Subcutaneous abdominal adipose tissue (tissue), 5 donors: ENCODE measurements at regions not wholly inside any gene's neighbourhood (a gene's known extent, or its start where the extent isn't known, plus 50 kb on each side); places are given as distances from the start of the nearest gene placed in this dataset.

Experiments used
- H3K27ac ChIP-seq: one replicate; pipeline ENCODE4 v1.7.0; 2013; ENCODE audit warnings: low read depth, mild to moderate bottlenecking, inconsistent platforms, low read length, moderate library complexity
- H3K27me3 ChIP-seq, 5 donors: one replicate each; pipeline ENCODE4 v1.7.0; 2013; ENCODE audit warnings: low read length in 5 of 5, inconsistent platforms in 1 of 5; ENCODE audit not compliant: control insufficient read depth in 5 of 5, insufficient read depth in 4 of 5
- H3K36me3 ChIP-seq, 5 donors: one replicate each; pipeline ENCODE4 v1.7.0; 2013; ENCODE audit warnings: low read length in 5 of 5; ENCODE audit not compliant: control insufficient read depth in 5 of 5, insufficient read depth in 5 of 5
- H3K4me1 ChIP-seq, 5 donors: one replicate each; pipeline ENCODE4 v1.7.0; 2013; ENCODE audit warnings: low read length in 5 of 5, mild to moderate bottlenecking in 3 of 5, moderate library complexity in 1 of 5; ENCODE audit not compliant: control insufficient read depth in 5 of 5, insufficient read depth in 5 of 5
- H3K4me3 ChIP-seq, 5 donors: one replicate each; pipeline ENCODE4 v1.7.0; 2013; ENCODE audit warnings: low read length in 5 of 5, low read depth in 1 of 5
- H3K9ac ChIP-seq, 5 donors: one replicate each; pipeline ENCODE4 v1.7.0; 2013; ENCODE audit warnings: low read length in 5 of 5, mild to moderate bottlenecking in 4 of 5, moderate library complexity in 3 of 5
- H3K9me3 ChIP-seq, 5 donors: one replicate each; pipeline ENCODE4 v1.7.0; 2013; ENCODE audit warnings: low read length in 5 of 5; ENCODE audit not compliant: control insufficient read depth in 5 of 5
- donor health status: healthy.
- donor health status: healthy.
- donor health status: healthy.
- donor health status: healthy.
- donor health status: healthy.

DNA sequence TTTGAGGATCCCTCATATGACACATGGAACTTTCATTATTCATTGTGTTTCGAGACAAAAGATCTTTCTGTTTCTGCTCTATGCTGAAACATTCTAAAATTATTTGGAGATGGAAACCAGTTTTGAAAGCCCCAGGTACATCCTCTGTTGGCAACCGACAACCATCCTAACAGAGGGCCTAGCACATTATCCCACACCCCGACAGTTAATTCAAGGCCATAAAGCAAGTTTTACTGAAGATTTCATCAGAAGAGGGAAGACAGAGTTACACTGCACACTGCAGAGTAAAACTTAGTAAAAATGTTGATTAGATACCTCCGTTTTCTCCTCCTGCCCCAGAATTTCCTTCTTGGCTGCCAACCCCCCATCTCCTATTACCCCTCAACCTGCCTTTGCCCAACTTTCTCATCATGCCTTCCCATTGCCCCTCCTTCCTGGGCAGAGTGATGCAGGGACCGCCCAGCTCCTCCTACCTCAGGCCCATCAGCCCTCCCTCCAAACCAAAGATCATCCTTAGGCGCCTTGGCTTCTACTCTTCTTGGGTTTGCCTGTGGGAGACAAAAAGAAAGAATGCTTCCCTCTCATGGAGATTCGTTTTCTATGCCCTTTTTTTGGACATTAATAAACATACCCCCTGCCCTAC is 52.9 kb upstream of the CITED4 start:
- Histone ChIP-seq H3K36me3 (no peaks in the 10 kb centered on the region), H3K27ac (no peak overlapping the region), H3K9me3 (no peaks in the 10 kb centered on the region), H3K4me3 (no peak overlapping the region), H3K9ac (no peak overlapping the region), H3K27me3 (no peaks in the 10 kb centered on the region), H3K4me1 (no peaks in the 10 kb centered on the region)

DNA sequence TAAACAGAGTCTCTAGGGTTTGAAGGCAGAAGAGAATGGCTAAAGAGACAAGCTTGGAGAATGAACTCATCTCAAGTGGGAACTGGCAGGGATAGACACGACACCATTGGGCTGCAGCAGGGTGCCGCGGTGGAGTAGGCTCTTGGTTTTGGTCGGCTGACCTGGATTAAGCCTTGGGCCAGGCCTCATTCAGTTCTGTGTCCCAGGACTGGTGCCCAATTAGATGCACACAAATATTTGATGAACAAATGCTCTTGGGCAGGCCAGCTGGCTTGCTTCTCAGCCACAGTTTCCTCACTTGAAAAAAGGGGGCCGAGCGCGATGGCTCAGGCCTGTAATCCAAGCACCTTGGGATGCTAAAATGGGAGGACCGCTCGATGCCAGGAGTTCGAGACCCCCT is 53.4 kb upstream of the CITED4 start:
- Histone ChIP-seq H3K9me3 (no peaks in the 10 kb centered on the region), H3K27ac (no peak overlapping the region)

DNA sequence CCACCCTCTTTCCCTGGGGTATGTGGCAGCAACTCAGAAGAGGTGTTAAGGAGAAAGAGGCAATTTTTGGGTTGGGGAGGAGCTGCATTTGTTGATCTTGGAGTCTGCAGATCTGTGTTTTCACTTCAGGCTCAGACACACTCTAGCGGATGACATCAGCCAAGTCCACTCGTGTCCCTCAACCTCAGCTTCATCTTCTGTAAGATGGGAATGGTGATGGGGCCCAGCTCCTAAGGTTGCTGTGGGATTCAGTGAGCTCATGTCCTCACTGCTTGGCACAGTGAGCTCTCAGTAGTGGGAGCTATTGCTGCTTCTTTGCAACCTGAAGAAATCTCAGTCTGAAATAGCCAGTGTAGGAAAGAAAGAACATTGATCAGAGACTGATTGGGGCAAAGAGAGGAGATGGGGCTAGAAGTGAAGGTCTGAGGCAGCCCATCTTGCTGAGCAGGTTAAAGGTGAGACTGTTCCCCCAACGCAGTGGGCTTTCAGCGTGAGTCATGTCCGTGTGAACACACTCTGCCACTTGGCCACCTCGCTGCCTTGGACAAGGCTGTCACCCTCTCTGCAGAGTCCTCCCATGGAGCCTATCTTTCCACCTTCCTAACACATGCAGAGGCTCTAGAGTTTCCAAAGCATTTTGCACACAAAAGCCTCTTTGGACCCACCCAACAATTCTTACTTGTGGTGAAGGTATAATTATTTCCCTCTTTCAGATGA is 56.0 kb upstream of the CITED4 start:
- no peaks in the 10 kb centered on the region for H3K4me1 ChIP-seq
- H3K27ac ChIP-seq = no peak overlapping the region
- H3K9ac ChIP-seq = no peak overlapping the region

More for the DNA sequence above, 53.4 kb upstream of the CITED4 start:
- no peaks in the 10 kb centered on the region for H3K36me3 ChIP-seq
- no peaks in the 10 kb centered on the region for H3K4me1 ChIP-seq
- H3K4me3 ChIP-seq = no peak overlapping the region
- H3K9ac ChIP-seq = no peak overlapping the region
- no peaks in the 10 kb centered on the region for H3K27me3 ChIP-seq

DNA sequence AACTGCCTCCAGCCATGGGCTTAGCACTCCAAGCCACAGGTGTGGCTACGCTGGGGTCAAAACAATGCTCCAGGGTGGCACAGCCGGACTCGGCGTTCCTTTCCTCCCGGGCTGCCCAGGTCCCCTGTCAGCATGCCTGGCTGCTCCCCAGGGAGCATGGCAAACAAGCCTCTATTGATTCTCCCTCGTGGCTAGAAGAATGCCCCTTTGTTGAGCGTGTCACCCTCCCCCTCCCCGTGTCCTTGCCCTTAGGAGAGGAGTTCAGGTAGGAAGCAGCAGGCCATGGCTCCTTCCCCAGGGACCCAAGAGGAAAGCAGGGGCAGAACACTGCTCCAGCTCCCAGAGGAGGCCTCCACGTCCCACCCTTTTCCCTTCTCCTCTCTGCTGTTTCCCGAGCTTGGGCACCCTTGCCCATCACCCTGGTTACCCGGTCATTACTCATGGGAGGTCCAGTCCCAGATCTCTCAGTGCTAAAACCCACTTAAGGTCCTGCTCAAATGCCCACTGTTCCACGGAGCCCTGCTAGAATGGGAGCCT is 57.4 kb upstream of the CITED4 start:
- no peak overlapping the region for H3K4me3 ChIP-seq
- no peaks in the 10 kb centered on the region for H3K27me3 ChIP-seq
- H3K36me3 ChIP-seq = no peaks in the 10 kb centered on the region
- H3K9ac ChIP-seq = no peak overlapping the region
- H3K27ac ChIP-seq = no peak overlapping the region
- H3K4me1 ChIP-seq = no peaks in the 10 kb centered on the region
- no peaks in the 10 kb centered on the region for H3K9me3 ChIP-seq

More for the DNA sequence above, 56.0 kb upstream of the CITED4 start:
- Histone ChIP-seq H3K9me3 (no peaks in the 10 kb centered on the region), H3K27me3 (no peaks in the 10 kb centered on the region), H3K36me3 (no peaks in the 10 kb centered on the region), H3K4me3 (no peak overlapping the region)

DNA sequence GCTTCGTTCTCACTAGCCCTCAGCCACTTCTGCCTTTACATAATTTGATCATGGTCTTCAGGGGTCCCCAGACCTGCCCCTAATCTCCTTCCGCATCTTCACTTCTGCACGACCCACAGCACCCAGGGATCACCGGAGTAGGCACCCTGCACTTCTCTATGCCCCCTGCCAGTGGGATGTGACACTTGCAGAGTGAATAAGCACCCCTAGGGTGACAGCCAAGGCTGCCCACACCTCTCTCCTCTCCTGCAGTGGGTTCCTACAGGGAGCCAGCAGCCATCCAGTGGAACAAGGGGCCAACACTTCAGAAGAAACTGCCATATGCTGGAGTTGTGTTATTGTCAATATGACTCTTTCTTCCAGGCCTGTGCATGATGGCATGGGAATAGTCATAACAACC is 58.0 kb upstream of the CTPS1 start:
- H3K27me3 ChIP-seq = no peaks in the 10 kb centered on the region
- no peak overlapping the region for H3K9ac ChIP-seq
- no peak overlapping the region for H3K4me3 ChIP-seq
- peaks cover 4 to 15% (median 13%) of the 10 kb centered on the region in 5 donors for H3K4me1 ChIP-seq
- no peaks in the 10 kb centered on the region for H3K9me3 ChIP-seq
- no peak overlapping the region for H3K27ac ChIP-seq
- no peaks in the 10 kb centered on the region for H3K36me3 ChIP-seq

DNA sequence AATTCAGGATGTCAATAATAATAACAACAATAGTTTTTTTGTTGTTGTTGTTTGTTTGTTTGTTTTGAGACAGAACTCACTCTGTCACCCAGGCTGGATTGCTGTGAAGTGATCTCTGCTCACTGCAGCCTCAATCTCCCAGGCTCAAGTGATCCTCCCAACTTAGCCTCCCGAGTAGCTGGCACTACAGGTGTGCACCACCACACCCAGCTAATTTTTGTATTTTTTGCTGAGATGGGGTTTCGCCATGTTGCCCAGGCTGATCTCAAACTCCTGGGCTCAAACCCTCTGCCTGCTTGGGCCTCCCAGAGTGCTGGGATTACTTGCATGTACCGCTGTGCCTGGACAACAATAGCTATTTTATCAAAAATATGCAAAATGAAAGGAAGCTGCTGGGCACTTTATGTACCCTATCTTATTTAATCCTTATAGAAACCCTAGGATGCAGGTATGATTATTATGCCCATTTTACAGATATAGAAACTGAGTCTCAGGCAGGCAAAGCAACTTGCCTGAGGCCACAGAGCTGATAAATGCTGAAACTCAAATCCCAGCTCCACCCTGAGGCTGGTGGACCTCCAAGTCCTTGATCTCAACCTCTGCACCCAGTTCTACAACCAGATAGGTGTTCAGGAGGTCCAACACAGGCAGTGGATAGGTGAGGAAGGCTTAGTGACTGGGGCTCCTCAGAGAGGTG is 57.4 kb upstream of the CTPS1 start:
- Histone ChIP-seq H3K36me3 (no peaks in the 10 kb centered on the region), H3K27me3 (no peaks in the 10 kb centered on the region), H3K4me3 (no peak overlapping the region), H3K9ac (no peak overlapping the region), H3K4me1 (peaks cover 7 to 21% (median 18%) of the 10 kb centered on the region in 5 donors), H3K9me3 (no peaks in the 10 kb centered on the region), H3K27ac (no peak overlapping the region)

DNA sequence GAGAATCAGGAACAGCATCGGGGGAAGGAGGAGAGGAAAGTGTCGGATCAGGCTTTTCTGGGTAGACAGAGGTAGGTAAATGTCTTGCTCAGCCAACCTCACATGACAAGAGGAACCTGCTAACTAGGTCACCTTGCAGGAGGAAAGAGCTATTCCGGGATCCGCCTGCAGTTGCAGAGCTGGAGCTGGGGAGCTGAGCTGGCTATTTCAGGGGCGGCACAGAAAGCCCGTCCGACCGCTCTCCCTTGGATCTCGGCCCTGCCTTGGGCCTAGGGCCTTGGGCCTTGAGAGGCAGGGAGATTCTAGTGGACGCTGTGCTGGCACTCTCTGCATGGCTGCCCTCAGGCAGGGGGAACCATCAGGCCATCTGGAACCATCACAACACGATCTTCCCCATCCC is 56.5 kb upstream of the CTPS1 start:
- Histone ChIP-seq H3K27me3 (no peaks in the 10 kb centered on the region), H3K36me3 (no peaks in the 10 kb centered on the region), H3K4me3 (no peak overlapping the region), H3K9ac (no peak overlapping the region), H3K9me3 (no peaks in the 10 kb centered on the region), H3K27ac (no peak overlapping the region), H3K4me1 (peaks cover 7 to 25% (median 18%) of the 10 kb centered on the region in 5 donors)

DNA sequence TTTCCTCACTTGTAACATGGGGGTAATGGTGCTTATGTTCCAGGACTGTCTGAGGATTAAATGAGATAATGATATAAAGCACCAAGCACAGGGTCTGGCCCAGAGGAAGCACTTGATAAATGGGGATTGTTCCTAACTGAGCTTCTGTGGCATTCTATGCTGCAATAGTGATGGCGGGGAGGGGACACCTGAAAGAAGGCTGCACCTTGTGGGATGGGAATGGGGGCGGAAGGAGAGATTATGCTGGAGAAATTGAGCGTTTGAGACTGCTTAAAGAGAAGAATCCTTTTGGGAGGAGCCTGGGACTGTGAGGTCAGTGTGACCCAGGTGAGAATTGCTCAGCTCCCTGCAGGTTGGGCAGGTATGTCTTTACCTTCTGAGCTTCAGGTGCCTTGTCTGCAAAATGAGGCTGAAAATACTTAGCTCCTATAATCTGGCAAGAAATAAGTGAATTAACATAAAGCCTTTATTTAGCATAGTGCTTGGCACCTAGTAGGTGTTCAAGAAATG is 55.9 kb upstream of the CTPS1 start:
- H3K9me3 ChIP-seq = no peaks in the 10 kb centered on the region
- H3K36me3 ChIP-seq = no peaks in the 10 kb centered on the region
- H3K27me3 ChIP-seq = no peaks in the 10 kb centered on the region
- peaks cover 7 to 25% (median 18%) of the 10 kb centered on the region in 5 donors for H3K4me1 ChIP-seq
- no peak overlapping the region for H3K27ac ChIP-seq
- no peak overlapping the region for H3K4me3 ChIP-seq
- H3K9ac ChIP-seq = no peak overlapping the region

DNA sequence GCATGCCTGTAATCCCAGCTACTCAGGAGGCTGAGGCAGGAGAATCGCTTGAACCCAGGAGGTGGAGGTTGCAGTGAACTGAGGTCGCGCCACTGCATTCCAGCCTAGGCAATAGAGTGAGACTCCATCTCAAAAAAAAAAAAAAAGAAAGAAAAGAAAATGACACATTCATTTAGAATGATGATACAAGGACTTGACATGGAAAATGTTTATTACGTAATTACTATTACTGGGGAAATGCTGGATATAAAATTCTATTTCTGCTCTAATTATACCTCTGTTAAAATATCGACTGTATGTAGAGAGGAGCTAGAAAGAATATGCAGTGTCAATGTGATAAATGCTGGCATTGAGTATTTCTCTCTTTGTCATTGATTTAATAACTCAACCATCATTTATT is 54.7 kb upstream of the CTPS1 start:
- Histone ChIP-seq H3K27me3 (no peaks in the 10 kb centered on the region), H3K36me3 (no peaks in the 10 kb centered on the region), H3K27ac (no peak overlapping the region), H3K9me3 (no peaks in the 10 kb centered on the region), H3K9ac (no peak overlapping the region), H3K4me3 (no peak overlapping the region), H3K4me1 (peaks cover 7 to 25% (median 18%) of the 10 kb centered on the region in 5 donors)
